ENCODE measurements at regions not wholly inside any gene's neighbourhood (a gene's known extent, or its start where the extent isn't known, plus 50 kb on each side); places are given as distances from the start of the nearest gene placed in this dataset.

- no peak for TF ChIP-seq CTCF (IDR thresholded peaks at IDR 0.05; ENCODE audit: extremely low read depth, missing control alignments)
- DNase-seq (ENCODE audit: low spot score), result no peak
These were observed 1835.5 kb upstream of the LRRTM1 start for GRCh38 chr2:82139979-82140611.

GRCh38 chr2:82137441-82137840 is 1832.9 kb upstream of the LRRTM1 start:
- no peak for TF ChIP-seq CTCF (IDR thresholded peaks at IDR 0.05; ENCODE audit: extremely low read depth, missing control alignments)

GRCh38 chr2:82128051-82128450 is 1823.5 kb upstream of the LRRTM1 start:
- DNase-seq (ENCODE audit: low spot score), result no peak

More at GRCh38 chr2:82137441-82137840, 1832.9 kb upstream of the LRRTM1 start:
- DNase-seq (ENCODE audit: low spot score), result no peak

GRCh38 chr2:82124629-82125028 is 1820.1 kb upstream of the LRRTM1 start:
- no peak for DNase-seq (ENCODE audit: low spot score)
- no peak for TF ChIP-seq CTCF (IDR thresholded peaks at IDR 0.05; ENCODE audit: extremely low read depth, missing control alignments)

More at GRCh38 chr2:82128051-82128450, 1823.5 kb upstream of the LRRTM1 start:
- no peak for TF ChIP-seq CTCF (IDR thresholded peaks at IDR 0.05; ENCODE audit: extremely low read depth, missing control alignments)

- TF ChIP-seq CTCF (IDR thresholded peaks at IDR 0.05; ENCODE audit: extremely low read depth, missing control alignments), result no peak
- DNase-seq (ENCODE audit: low spot score), result no peak
These were observed 1816.1 kb upstream of the LRRTM1 start for GRCh38 chr2:82120654-82121053.

- no peak for DNase-seq (ENCODE audit: low spot score)
- no peak for TF ChIP-seq CTCF (IDR thresholded peaks at IDR 0.05; ENCODE audit: extremely low read depth, missing control alignments)
These were observed 1815.6 kb upstream of the LRRTM1 start for GRCh38 chr2:82120115-82120514.

GRCh38 chr2:82109418-82109817 is 1804.9 kb upstream of the LRRTM1 start:
- DNase-seq (ENCODE audit: low spot score), result no peak
- TF ChIP-seq CTCF (IDR thresholded peaks at IDR 0.05; ENCODE audit: extremely low read depth, missing control alignments), result no peak

All from GM20000 (cell line).